Fibroblast of upper back skin (primary cell): ENCODE measurements at regions not wholly inside any gene's neighbourhood (a gene's known extent, or its start where the extent isn't known, plus 50 kb on each side); places are given as distances from the start of the nearest gene placed in this dataset.

Source experiments
- DNase-seq: peaks from one replicate; pipeline ENCODE4 v3.0.0-alpha.2; 2013

GRCh38 chr2:133952420-133952819 is 301.5 kb upstream of the MGAT5 start:
- DNase-seq = no peak

GRCh38 chr2:133952896-133953295 is 301.0 kb upstream of the MGAT5 start:
- DNase-seq = no peak

GRCh38 chr2:133953524-133953923 is 300.3 kb upstream of the MGAT5 start:
- DNase-seq = no peak

GRCh38 chr2:133954636-133955035 is 299.2 kb upstream of the MGAT5 start:
- no peak for DNase-seq

- no peak for DNase-seq
These were observed 298.7 kb upstream of the MGAT5 start for GRCh38 chr2:133955169-133955568.

- DNase-seq = no peak
These were observed 297.4 kb upstream of the MGAT5 start for GRCh38 chr2:133956434-133956935.

- DNase-seq = no peak
These were observed 296.0 kb upstream of the MGAT5 start for GRCh38 chr2:133957724-133958480.

- DNase-seq = no peak
These were observed 294.8 kb upstream of the MGAT5 start for GRCh38 chr2:133959066-133959465.

GRCh38 chr2:133966720-133967304 is 287.1 kb upstream of the MGAT5 start:
- DNase-seq = no peak

- no peak for DNase-seq
These were observed 286.5 kb upstream of the MGAT5 start for GRCh38 chr2:133967326-133967725.

- no peak for DNase-seq
These were observed 285.4 kb upstream of the MGAT5 start for GRCh38 chr2:133968446-133968845.

GRCh38 chr2:133970641-133971040 is 283.2 kb upstream of the MGAT5 start:
- no peak for DNase-seq

GRCh38 chr2:133972297-133972696 is 281.6 kb upstream of the MGAT5 start:
- DNase-seq = no peak

- DNase-seq = peak; percentile 54
These were observed 281.1 kb upstream of the MGAT5 start for GRCh38 chr2:133972786-133973185.

- DNase-seq = no peak
These were observed 279.5 kb upstream of the MGAT5 start for GRCh38 chr2:133974353-133974752.

- DNase-seq = no peak
These were observed 278.7 kb upstream of the MGAT5 start for GRCh38 chr2:133975135-133975534.

- no peak for DNase-seq
These were observed 278.0 kb upstream of the MGAT5 start for GRCh38 chr2:133975676-133976428.

- DNase-seq = no peak
These were observed 277.2 kb upstream of the MGAT5 start for GRCh38 chr2:133976659-133977058.

- DNase-seq = no peak
These were observed 276.5 kb upstream of the MGAT5 start for GRCh38 chr2:133977405-133977804.

GRCh38 chr2:133982256-133982655 is 271.6 kb upstream of the MGAT5 start:
- no peak for DNase-seq

GRCh38 chr2:133985563-133985962 is 268.3 kb upstream of the MGAT5 start:
- DNase-seq = no peak

GRCh38 chr2:133986081-133986837 is 267.6 kb upstream of the MGAT5 start:
- peak; percentile 45 for DNase-seq
